Astrocyte (in vitro differentiated cells and primary cell): ENCODE measurements at regions not wholly inside any gene's neighbourhood (a gene's known extent, or its start where the extent isn't known, plus 50 kb on each side); places are given as distances from the start of the nearest gene placed in this dataset.

ENCODE experiments used
- EZH2 ChIP-seq: IDR thresholded peaks from 2 replicates; pipeline ENCODE4 v1.6.1; 2012; ENCODE audit warnings: mild to moderate bottlenecking, low read length, inconsistent platforms; ENCODE audit not compliant: insufficient read depth
- TF ChIP-seq, protein P1 (sequence below): IDR thresholded peaks from 2 replicates; pipeline ENCODE4 v1.5.1; 2011; ENCODE audit warnings: low read depth, mild to moderate bottlenecking, inconsistent platforms, low read length, moderate library complexity; ENCODE audit not compliant: insufficient read depth

DNA sequence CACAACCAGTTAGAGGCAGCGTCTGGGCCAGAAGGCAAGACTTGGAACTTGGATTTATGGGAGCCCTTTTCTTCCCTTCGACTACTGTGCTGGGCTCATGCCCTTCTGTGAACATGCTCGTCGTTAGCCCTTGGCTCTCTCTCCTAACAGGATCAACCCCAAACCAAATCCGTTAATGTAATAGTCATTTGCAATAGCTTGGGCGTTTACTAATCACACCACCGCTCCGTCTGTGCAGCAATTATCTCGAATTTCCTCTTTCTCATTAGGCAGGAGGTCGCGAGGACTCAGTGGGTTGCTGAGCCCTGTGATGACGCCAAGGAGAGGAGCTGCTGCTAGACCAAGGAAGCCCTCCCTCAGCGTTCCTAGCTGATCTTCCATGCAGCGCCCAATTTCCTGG, 114.7 kb downstream of the ENGASE start:
- TF ChIP-seq, protein P1, sequence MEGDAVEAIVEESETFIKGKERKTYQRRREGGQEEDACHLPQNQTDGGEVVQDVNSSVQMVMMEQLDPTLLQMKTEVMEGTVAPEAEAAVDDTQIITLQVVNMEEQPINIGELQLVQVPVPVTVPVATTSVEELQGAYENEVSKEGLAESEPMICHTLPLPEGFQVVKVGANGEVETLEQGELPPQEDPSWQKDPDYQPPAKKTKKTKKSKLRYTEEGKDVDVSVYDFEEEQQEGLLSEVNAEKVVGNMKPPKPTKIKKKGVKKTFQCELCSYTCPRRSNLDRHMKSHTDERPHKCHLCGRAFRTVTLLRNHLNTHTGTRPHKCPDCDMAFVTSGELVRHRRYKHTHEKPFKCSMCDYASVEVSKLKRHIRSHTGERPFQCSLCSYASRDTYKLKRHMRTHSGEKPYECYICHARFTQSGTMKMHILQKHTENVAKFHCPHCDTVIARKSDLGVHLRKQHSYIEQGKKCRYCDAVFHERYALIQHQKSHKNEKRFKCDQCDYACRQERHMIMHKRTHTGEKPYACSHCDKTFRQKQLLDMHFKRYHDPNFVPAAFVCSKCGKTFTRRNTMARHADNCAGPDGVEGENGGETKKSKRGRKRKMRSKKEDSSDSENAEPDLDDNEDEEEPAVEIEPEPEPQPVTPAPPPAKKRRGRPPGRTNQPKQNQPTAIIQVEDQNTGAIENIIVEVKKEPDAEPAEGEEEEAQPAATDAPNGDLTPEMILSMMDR = no peak
- no peak for TF ChIP-seq EZH2
